Body of pancreas (tissue), 4 donors: ENCODE measurements at regions not wholly inside any gene's neighbourhood (a gene's known extent, or its start where the extent isn't known, plus 50 kb on each side); places are given as distances from the start of the nearest gene placed in this dataset.

Experiments
- CTCF ChIP-seq, 7 experiments: fragments of 450-650 bp in 4 of 7; fragments of 200-600 bp in 3 of 7; sonication (generic) in 3 of 7; IDR thresholded peaks; one replicate each; pipeline ENCODE4 v1.5.1; 2016 to 2019; ENCODE audit warnings: antibody characterized with exemption in 7 of 7
- POLR2A ChIP-seq, 3 donors: fragments of 450-650 bp; IDR thresholded peaks; one replicate each; pipeline ENCODE4 v1.6.1; 2016; ENCODE audit warnings: antibody characterized with exemption in 3 of 3, mild to moderate bottlenecking in 2 of 3

- no peak for TF ChIP-seq CTCF (IDR thresholded peaks at IDR 0.05)
- TF ChIP-seq POLR2A (IDR thresholded peaks at IDR 0.05) = no peak
These were observed 207.1 kb upstream of the DKK2 start for GRCh38 chr4:107243141-107243781.
